NCI-H128 (cell line): ENCODE measurements at regions not wholly inside any gene's neighbourhood (a gene's known extent, or its start where the extent isn't known, plus 50 kb on each side); places are given as distances from the start of the nearest gene placed in this dataset.

Experiments
- DNase-seq: peaks from one replicate; lab custom pipeline; 2025; ENCODE audit not compliant: unreplicated experiment; lab: John Stamatoyannopoulos, UW

DNA sequence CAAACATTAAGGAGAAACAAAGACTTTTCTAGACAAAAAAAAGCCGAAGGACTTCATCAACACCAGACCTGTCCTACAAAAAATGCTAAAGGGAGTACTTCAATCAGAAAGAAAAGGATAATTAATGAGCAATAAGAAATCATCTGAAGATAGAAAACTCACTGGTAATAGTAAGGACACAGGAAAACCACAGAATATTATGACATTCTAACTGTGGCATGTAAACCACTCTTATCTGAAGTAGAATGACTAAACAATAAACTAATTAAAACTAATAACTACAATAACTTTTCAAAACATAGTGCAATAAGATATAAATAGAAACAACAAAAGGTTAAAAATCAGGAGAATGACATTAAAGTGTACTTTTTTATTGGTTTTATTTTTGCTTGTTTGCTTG, 584.5 kb upstream of the CCDC54 start:
- DNase-seq: no peak

DNA sequence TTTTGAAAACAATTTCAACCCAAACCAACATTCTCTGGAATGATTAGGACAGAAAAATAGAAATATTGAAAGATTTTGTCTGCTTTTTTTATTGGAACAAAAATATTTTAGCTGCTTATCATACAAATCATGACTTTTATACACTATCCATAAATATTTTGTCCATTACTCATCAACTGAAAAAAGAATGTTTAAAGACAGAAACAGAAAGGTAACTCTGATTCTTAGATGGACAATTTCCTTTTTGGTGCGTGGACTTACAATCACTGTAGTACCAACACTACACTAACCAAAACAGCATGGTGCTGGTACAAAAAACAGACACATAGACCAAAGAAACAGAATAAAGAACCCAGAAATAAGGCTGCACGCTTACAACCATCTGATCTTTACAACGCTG, 582.8 kb upstream of the CCDC54 start:
- DNase-seq: no peak

DNA sequence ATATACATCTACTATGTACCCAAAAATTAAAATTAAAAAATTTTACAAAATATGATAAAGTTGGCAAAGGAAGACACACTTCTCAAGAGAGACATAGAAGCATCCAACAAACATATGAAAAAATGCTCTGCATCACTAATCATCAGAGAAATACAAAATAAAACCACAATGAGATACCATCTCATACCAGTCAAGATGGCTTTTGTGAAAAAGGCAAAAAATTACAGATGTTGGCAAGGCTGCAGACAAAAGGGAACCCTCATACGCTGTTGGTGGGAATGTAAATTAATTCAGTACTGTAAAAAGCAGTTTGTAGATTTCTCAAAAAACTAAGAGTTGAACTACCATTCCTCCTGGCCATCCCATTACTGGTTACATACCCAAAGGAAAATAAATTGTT, 581.7 kb upstream of the CCDC54 start:
- no peak for DNase-seq

- no peak for DNase-seq
These were observed 579.8 kb upstream of the CCDC54 start for GRCh38 chr3:106797461-106797860.

GRCh38 chr3:106805625-106806024, 571.6 kb upstream of the CCDC54 start:
- DNase-seq: no peak

- no peak for DNase-seq
These were observed 570.3 kb upstream of the CCDC54 start for GRCh38 chr3:106806964-106807363.

DNA sequence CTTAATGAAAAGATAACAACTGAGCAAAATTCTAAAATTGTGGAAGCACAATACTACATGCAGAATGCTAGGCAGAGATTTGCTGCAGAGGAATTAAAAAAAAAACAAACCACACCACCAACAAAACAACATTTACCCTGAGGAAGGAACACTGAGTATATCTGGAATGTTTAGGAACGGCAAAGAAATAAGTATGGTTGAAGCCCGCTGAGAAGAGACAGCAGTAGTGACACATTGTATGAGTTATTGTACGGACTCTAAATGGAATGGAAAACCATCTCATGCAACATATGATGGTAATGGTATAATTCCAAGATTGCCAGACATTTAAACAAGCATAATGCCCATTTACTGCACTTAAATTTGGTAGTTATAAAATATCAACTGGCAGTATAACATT, 568.2 kb upstream of the CCDC54 start:
- DNase-seq: no peak

DNA sequence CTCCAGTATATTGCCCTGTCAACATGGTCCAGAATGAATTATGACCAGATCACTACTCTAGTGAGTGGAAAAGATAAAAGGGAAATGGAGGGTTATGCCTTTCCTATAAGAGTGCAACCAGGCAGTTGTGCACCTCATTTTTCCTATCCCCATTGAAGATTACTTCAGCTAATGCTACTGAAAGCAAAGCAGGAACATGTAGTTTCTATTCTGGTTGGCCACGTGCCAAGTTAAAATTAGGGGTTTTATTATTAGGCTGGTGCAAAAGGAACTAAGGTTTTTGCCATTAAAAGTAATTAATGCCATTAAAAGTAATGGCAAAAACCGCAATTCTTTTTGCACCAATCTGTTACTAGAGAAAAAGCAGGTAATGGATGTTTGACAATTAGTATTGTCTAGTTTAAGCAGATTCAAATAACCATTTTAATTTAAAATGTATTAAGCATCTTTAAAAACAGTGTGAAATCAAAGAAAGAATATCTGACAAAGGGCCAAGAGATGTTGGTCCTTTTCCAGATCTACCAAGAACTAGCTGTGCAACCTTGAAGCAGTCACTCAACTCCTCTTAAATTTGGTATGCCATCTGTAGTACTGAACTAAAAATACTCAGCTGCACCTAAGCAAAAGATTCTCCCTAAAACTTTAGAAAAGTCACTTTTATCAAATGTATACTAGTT, 567.5 kb upstream of the CCDC54 start:
- DNase-seq: no peak

- no peak for DNase-seq
These were observed 566.9 kb upstream of the CCDC54 start for GRCh38 chr3:106810300-106810875.

GRCh38 chr3:106811376-106811775, 565.9 kb upstream of the CCDC54 start:
- DNase-seq: no peak

GRCh38 chr3:106813742-106814141, 563.5 kb upstream of the CCDC54 start:
- DNase-seq: no peak

GRCh38 chr3:106814231-106814630, 563.0 kb upstream of the CCDC54 start:
- no peak for DNase-seq

- DNase-seq: no peak
These were observed 560.4 kb upstream of the CCDC54 start for GRCh38 chr3:106816838-106817237.

GRCh38 chr3:106817706-106818105, 559.5 kb upstream of the CCDC54 start:
- no peak for DNase-seq

- no peak for DNase-seq
These were observed 557.8 kb upstream of the CCDC54 start for GRCh38 chr3:106819440-106819839.

- no peak for DNase-seq
These were observed 556.4 kb upstream of the CCDC54 start for GRCh38 chr3:106820726-106821362.

DNA sequence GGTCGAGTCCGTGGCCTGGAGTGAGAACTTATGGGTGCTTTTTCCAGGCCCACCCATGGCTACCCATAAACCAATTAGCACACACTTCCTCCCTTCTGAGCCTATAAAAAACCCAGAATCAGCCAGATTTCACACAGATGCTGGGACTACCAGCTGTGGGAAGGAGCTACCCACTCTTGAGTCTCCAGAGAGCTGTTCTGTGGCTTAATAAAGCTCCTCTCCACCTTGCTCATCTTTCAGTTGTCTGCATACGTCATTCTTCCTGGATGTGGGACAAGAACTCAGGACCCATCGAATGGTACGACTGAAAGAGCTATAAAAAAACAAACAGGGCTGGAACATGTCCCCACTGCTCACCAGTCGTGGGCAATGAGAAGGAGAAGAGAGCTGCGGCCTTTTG, 555.4 kb upstream of the CCDC54 start:
- no peak for DNase-seq

DNA sequence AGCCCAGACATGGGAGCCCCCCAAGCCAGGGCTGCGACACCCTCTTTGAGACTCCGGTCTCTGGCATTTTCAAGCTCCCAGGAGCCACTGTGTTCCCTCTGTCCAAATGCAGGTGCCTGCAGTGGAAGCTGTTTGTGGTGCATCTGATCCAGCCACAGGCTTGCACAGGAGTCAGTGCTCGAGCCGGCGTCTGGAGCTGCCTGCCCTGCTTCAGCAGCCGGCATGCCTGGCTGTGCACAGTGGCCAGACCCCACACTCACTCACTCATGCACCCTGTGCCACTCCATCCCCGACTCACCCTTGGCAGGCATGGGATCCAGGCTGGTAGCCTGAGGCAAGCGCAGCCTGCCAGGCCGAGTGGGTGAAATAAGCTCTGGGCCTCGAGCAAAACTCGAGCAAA, 555.0 kb upstream of the CCDC54 start:
- DNase-seq: no peak

DNA sequence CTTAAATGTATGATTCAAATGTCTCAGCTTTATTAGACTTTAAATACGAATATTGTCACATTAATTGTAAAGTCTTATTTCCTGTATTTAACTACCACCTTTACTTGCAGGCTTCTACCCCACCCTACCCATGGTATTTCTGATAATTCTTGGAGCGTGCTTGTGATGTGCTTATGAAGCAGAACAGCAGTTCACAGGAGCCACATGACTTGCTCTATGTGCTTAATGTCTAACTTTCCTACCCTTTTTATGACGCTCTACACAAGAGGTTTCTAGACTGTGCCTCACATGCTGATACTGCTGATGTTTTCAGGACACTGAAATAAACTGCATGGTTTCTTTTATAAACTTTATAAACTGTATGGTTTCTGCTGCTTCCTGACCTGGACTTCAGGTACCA, 553.5 kb upstream of the CCDC54 start:
- no peak for DNase-seq

GRCh38 chr3:106824856-106825255, 552.4 kb upstream of the CCDC54 start:
- no peak for DNase-seq

GRCh38 chr3:106825962-106826605, 551.2 kb upstream of the CCDC54 start:
- DNase-seq: no peak

DNA sequence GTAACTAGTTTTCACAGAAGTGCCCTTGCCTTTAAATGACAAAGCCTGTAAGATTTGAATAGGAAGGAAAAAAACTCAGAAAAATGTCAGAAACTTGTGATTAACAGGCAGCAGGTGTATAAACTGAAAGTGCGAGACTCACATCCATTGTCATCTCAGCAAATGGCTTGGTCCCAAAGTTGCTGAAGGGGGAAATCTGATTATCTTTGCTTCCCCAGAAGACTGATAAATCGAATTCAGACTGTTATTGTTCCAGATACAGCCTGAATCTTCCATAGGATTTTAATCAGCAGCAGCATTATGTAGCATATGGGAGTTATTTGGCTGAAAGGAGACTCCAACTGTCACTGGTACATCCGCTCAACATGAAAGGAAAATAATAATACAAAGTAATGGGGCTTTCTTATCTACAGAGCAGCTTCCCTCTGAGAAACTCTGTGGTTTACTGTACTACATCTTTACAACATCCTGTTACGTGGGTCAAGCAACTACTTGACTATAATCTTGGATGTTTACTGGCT, 550.4 kb upstream of the CCDC54 start:
- no peak for DNase-seq
